HepG2 (cell line): ENCODE measurements at regions not wholly inside any gene's neighbourhood (a gene's known extent, or its start where the extent isn't known, plus 50 kb on each side); places are given as distances from the start of the nearest gene placed in this dataset.

Source experiments
- ATAC-seq: fragments of 200-7000 bp; cut with Tn5 transposase; 3 replicates; pipeline ENCODE4 v1.9.1; 2020; ENCODE audit warnings: mild to moderate bottlenecking, moderate library complexity
- BruUV-seq: library from RNA; stranded (reverse); fragments of 400-500 nt; replicated peaks from 2 replicates; lab custom pipeline; 2021; lab: Mats Ljungman, UMichigan
- CTCF ChIA-PET: fragments of 300-600 bp; formaldehyde crosslinking; extraction: SDS; loops from one replicate; lab custom pipeline; 2021; ENCODE audit warnings: low total read pairs, inconsistent platforms, low intra/inter-chr PET ratio; lab: Yijun Ruan, JAX
- POLR2A ChIA-PET: fragments of 350-600 bp; sonication (Branson Sonifier 250); formaldehyde crosslinking; loops from one replicate; lab custom pipeline; 2020; ENCODE audit warnings: antibody characterized with exemption, inconsistent platforms; lab: Yijun Ruan, JAX
- DNase-seq: peaks from one replicate; pipeline ENCODE4 v3.0.0-alpha.2; 2015; ENCODE audit warnings: low spot score
- FAIRE-seq: peaks from 3 replicates; lab custom pipeline; 2011; peaks lifted over from hg19 to GRCh38; lab: Jason Lieb, UNC
- H2AFZ ChIP-seq: one replicate; pipeline ENCODE4 v1.6.1; 2011; ENCODE audit warnings: low read length, inconsistent platforms
- H3K27ac ChIP-seq: fragments of 300-600 bp; 3 replicates; pipeline ENCODE4 v1.8.0; 2011; ENCODE audit warnings: mixed run types, mild to moderate bottlenecking, mixed read lengths, low read length, inconsistent platforms; ENCODE audit not compliant: insufficient read depth; ENCODE audit errors: extremely low read length
- H3K27me3 ChIP-seq, 2 experiments: fragments of 200-600 bp in 1 of 2; 2 replicates in 1 of 2; 3 replicates in 1 of 2; pipeline versions ENCODE4 v1.6.0 to v1.8.0; 2011; ENCODE audit warnings: low read length in 2 of 2, mild to moderate bottlenecking in 2 of 2, moderate library complexity in 2 of 2, inconsistent platforms in 1 of 2; ENCODE audit not compliant: insufficient read depth in 2 of 2, control insufficient read depth in 1 of 2
- H3K36me3 ChIP-seq, 2 experiments: fragments of 200-600 bp in 1 of 2; replicated peaks in 1 of 2; 2 replicates in 1 of 2; 3 replicates in 1 of 2; pipeline versions ENCODE4 v1.5.1 to v1.8.0; 2011; ENCODE audit warnings: low read length in 2 of 2, inconsistent platforms in 1 of 2; ENCODE audit not compliant: insufficient read depth in 2 of 2, control insufficient read depth in 1 of 2
- H3K4me1 ChIP-seq: 2 replicates; pipeline ENCODE4 v1.5.1; 2012; ENCODE audit warnings: low read length, inconsistent platforms; ENCODE audit not compliant: insufficient read depth
- H3K4me2 ChIP-seq: 2 replicates; pipeline ENCODE4 v1.6.0; 2011; ENCODE audit warnings: low read depth, low read length, inconsistent platforms
- H3K4me3 ChIP-seq, 3 experiments: fragments of 200-600 bp in 1 of 3; sonication (generic), shearing (Covaris generic) in 1 of 3; replicated peaks in 1 of 3; 2 replicates each; pipeline ENCODE4 v1.5.1; 2011 to 2016; ENCODE audit warnings: low read length in 3 of 3, inconsistent platforms in 2 of 3, low read depth in 2 of 3, mild to moderate bottlenecking in 2 of 3, control low read depth in 1 of 3, mixed read lengths in 1 of 3; ENCODE audit not compliant: insufficient read depth in 1 of 3
- H3K79me2 ChIP-seq: one replicate; pipeline ENCODE4 v1.6.1; 2011; ENCODE audit warnings: low read length, inconsistent platforms; ENCODE audit not compliant: insufficient read depth
- H3K9ac ChIP-seq: 2 replicates; pipeline ENCODE4 v1.6.0; 2011; ENCODE audit warnings: mild to moderate bottlenecking, low read depth, low read length, inconsistent platforms; ENCODE audit not compliant: insufficient read depth
- H3K9me3 ChIP-seq: 2 replicates; pipeline ENCODE4 v1.5.1; 2012; ENCODE audit warnings: mild to moderate bottlenecking, low read length
- H4K20me1 ChIP-seq: 2 replicates; pipeline ENCODE4 v1.6.0; 2011; ENCODE audit warnings: inconsistent platforms, mild to moderate bottlenecking, low read length, moderate library complexity; ENCODE audit not compliant: insufficient read depth
- ELF4 ChIP-seq: sonication (generic); formaldehyde crosslinking; IDR thresholded peaks from 2 replicates; pipeline ENCODE4 v1.5.0; 2020; ENCODE audit warnings: missing genetic modification reagents, mild to moderate bottlenecking, moderate library complexity, borderline replicate concordance
- HDAC1 ChIP-seq: sonication (generic); formaldehyde crosslinking; IDR thresholded peaks from 2 replicates; pipeline ENCODE4 v1.5.1; 2020; ENCODE audit warnings: mild to moderate bottlenecking, missing genetic modification reagents
- KAT2B ChIP-seq: fragments of 150-350 bp; IDR thresholded peaks from 2 replicates; pipeline ENCODE4 v1.6.1; 2014; ENCODE audit warnings: low read depth, low read length, borderline replicate concordance
- RAD21 ChIP-seq: fragments of 450-650 bp; formaldehyde crosslinking; IDR thresholded peaks from 2 replicates; pipeline ENCODE4 v1.5.0; 2020; ENCODE audit warnings: mild to moderate bottlenecking
- SMAD3 ChIP-seq: sonication (generic); formaldehyde crosslinking; IDR thresholded peaks from 2 replicates; pipeline ENCODE4 v1.4.0; 2020; ENCODE audit warnings: missing genetic modification reagents
- TBX2 ChIP-seq: sonication (generic); formaldehyde crosslinking; IDR thresholded peaks from 2 replicates; pipeline ENCODE4 v1.5.0; 2020; ENCODE audit warnings: missing genetic modification reagents, mild to moderate bottlenecking, borderline replicate concordance
- ZBTB21 ChIP-seq: sonication (generic); formaldehyde crosslinking; IDR thresholded peaks from 2 replicates; pipeline ENCODE4 v1.4.0; 2020; ENCODE audit warnings: missing genetic modification reagents
- ZNF17 ChIP-seq: sonication (generic); formaldehyde crosslinking; IDR thresholded peaks from 2 replicates; pipeline ENCODE4 v1.5.0; 2020; ENCODE audit warnings: mild to moderate bottlenecking, missing genetic modification reagents
- ZNF446 ChIP-seq: sonication (generic); formaldehyde crosslinking; IDR thresholded peaks from 2 replicates; pipeline ENCODE4 v1.5.0; 2020; ENCODE audit warnings: mild to moderate bottlenecking, missing genetic modification reagents
- ZNF557 ChIP-seq: sonication (generic); formaldehyde crosslinking; IDR thresholded peaks from 2 replicates; pipeline ENCODE4 v1.4.0; 2020; ENCODE audit warnings: missing genetic modification reagents
- ZNF772 ChIP-seq: sonication (generic); formaldehyde crosslinking; IDR thresholded peaks from 2 replicates; pipeline ENCODE4 v1.5.0; 2020; ENCODE audit warnings: mild to moderate bottlenecking, missing genetic modification reagents
- WGBS: methylation state at CpG from one replicate; pipeline ENCODE4 v1.1.6; 2017; ENCODE audit warnings: low lambda C conversion rate; 5-methylcytosine and 5-hydroxymethylcytosine counted together
- in situ Hi-C: cut with HindIII; loops from 2 replicates; pipeline ENCODE4 v1.10.0; 2017; ENCODE audit warnings: low pct_unique_long_range_greater_than_20kb; ENCODE audit not compliant: extremely low pct_ligation_motif_present
- intact Hi-C: fragments of 100-400 bp; cut with micrococcal nuclease; formaldehyde crosslinking; loops from one replicate; pipeline ENCODE4 v1.10.0; 2022; ENCODE audit not compliant: unreplicated experiment
- TF ChIP-seq, protein P1 (sequence below): sonication (generic); formaldehyde crosslinking; IDR thresholded peaks from 2 replicates; pipeline ENCODE4 v1.5.0; 2020; ENCODE audit warnings: mild to moderate bottlenecking, missing genetic modification reagents, borderline replicate concordance
- TF ChIP-seq, protein P2 (sequence below): sonication (generic); formaldehyde crosslinking; IDR thresholded peaks from 2 replicates; pipeline ENCODE4 v1.4.0; 2020; ENCODE audit warnings: mild to moderate bottlenecking, low read depth, missing genetic modification reagents
- TF ChIP-seq, protein P3 (sequence below): sonication (generic); formaldehyde crosslinking; IDR thresholded peaks from 2 replicates; pipeline ENCODE4 v1.5.0; 2020; ENCODE audit warnings: missing genetic modification reagents

DNA sequence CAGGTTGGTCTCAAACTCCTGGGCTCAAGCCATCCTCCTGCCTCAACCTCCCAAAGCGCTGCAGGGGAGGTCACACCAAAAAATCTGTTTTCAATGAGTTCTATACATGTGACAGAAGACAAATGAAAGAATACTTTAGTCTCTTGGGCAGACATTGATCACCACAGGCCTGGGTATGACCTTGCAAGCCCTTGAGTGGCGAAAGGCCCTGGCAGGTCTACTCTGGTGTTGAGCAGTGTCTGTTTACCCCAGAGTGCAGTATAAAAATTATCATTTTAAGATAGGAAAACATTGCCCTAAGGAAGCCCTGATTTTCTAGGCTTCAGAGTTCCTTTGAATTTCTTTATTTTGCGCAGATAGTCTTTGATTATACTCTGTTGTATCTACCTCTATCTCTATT is 61.6 kb upstream of the GBE1 start:
- BruUV-seq = no TSS peak
- in situ Hi-C loops = no loop called here
- Histone ChIP-seq H4K20me1 (no peaks in the 10 kb centered on the region), H2AFZ (no peak overlapping the region), H3K79me2 (no peaks in the 10 kb centered on the region), H3K9me3 (no peaks in the 10 kb centered on the region), H3K9ac (no peak overlapping the region), H3K4me3 (no peak overlapping the region), H3K4me1 (no peaks in the 10 kb centered on the region), H3K27ac (no peak overlapping the region), H3K27me3 (no peaks in the 10 kb centered on the region), H3K4me2 (no peak overlapping the region), H3K36me3 (no peaks in the 10 kb centered on the region)
- POLR2A ChIA-PET = no interaction called here
- CTCF ChIA-PET = no interaction called here
- ATAC-seq (no peak), DNase-seq (no peak), FAIRE-seq (no peak)
- no peak for TF ChIP-seq TBX2
- TF ChIP-seq KAT2B = no peak
- no peak for TF ChIP-seq ZNF17
- TF ChIP-seq ELF4 (CRISPR knock-in tag) = no peak
- no peak for TF ChIP-seq ZNF772 (CRISPR knock-in tag)
- TF ChIP-seq, protein P1, sequence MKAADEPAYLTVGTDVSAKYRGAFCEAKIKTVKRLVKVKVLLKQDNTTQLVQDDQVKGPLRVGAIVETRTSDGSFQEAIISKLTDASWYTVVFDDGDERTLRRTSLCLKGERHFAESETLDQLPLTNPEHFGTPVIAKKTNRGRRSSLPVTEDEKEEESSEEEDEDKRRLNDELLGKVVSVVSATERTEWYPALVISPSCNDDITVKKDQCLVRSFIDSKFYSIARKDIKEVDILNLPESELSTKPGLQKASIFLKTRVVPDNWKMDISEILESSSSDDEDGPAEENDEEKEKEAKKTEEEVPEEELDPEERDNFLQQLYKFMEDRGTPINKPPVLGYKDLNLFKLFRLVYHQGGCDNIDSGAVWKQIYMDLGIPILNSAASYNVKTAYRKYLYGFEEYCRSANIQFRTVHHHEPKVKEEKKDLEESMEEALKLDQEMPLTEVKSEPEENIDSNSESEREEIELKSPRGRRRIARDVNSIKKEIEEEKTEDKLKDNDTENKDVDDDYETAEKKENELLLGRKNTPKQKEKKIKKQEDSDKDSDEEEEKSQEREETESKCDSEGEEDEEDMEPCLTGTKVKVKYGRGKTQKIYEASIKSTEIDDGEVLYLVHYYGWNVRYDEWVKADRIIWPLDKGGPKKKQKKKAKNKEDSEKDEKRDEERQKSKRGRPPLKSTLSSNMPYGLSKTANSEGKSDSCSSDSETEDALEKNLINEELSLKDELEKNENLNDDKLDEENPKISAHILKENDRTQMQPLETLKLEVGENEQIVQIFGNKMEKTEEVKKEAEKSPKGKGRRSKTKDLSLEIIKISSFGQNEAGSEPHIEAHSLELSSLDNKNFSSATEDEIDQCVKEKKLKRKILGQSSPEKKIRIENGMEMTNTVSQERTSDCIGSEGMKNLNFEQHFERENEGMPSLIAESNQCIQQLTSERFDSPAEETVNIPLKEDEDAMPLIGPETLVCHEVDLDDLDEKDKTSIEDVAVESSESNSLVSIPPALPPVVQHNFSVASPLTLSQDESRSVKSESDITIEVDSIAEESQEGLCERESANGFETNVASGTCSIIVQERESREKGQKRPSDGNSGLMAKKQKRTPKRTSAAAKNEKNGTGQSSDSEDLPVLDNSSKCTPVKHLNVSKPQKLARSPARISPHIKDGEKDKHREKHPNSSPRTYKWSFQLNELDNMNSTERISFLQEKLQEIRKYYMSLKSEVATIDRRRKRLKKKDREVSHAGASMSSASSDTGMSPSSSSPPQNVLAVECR (CRISPR knock-in tag) = no peak
- TF ChIP-seq, protein P2, sequence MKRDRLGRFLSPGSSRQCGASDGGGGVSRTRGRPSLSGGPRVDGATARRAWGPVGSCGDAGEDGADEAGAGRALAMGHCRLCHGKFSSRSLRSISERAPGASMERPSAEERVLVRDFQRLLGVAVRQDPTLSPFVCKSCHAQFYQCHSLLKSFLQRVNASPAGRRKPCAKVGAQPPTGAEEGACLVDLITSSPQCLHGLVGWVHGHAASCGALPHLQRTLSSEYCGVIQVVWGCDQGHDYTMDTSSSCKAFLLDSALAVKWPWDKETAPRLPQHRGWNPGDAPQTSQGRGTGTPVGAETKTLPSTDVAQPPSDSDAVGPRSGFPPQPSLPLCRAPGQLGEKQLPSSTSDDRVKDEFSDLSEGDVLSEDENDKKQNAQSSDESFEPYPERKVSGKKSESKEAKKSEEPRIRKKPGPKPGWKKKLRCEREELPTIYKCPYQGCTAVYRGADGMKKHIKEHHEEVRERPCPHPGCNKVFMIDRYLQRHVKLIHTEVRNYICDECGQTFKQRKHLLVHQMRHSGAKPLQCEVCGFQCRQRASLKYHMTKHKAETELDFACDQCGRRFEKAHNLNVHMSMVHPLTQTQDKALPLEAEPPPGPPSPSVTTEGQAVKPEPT (CRISPR knock-in tag) = no peak
- TF ChIP-seq SMAD3 (CRISPR knock-in tag) = no peak
- no peak for TF ChIP-seq ZBTB21 (CRISPR knock-in tag)
- TF ChIP-seq ZNF557 (CRISPR knock-in tag) = no peak
- no peak for TF ChIP-seq RAD21 (CRISPR knock-in tag)
- TF ChIP-seq, protein P3, sequence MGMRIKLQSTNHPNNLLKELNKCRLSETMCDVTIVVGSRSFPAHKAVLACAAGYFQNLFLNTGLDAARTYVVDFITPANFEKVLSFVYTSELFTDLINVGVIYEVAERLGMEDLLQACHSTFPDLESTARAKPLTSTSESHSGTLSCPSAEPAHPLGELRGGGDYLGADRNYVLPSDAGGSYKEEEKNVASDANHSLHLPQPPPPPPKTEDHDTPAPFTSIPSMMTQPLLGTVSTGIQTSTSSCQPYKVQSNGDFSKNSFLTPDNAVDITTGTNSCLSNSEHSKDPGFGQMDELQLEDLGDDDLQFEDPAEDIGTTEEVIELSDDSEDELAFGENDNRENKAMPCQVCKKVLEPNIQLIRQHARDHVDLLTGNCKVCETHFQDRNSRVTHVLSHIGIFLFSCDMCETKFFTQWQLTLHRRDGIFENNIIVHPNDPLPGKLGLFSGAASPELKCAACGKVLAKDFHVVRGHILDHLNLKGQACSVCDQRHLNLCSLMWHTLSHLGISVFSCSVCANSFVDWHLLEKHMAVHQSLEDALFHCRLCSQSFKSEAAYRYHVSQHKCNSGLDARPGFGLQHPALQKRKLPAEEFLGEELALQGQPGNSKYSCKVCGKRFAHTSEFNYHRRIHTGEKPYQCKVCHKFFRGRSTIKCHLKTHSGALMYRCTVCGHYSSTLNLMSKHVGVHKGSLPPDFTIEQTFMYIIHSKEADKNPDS (CRISPR knock-in tag) = no peak
- TF ChIP-seq ZNF446 = no peak
- no peak for TF ChIP-seq HDAC1 (CRISPR knock-in tag)
- 58% methylated on average over 3 of the region's 3 CpGs for WGBS
- intact Hi-C loops = no loop called here
